GM12872 (cell line): ENCODE measurements at regions not wholly inside any gene's neighbourhood (a gene's known extent, or its start where the extent isn't known, plus 50 kb on each side); places are given as distances from the start of the nearest gene placed in this dataset.

Source experiments
- TF ChIP-seq, protein P1 (sequence below): IDR thresholded peaks from 3 replicates; pipeline ENCODE4 v1.5.1; 2011; ENCODE audit warnings: low read depth, mild to moderate bottlenecking, low read length, moderate library complexity; ENCODE audit not compliant: insufficient read depth

DNA sequence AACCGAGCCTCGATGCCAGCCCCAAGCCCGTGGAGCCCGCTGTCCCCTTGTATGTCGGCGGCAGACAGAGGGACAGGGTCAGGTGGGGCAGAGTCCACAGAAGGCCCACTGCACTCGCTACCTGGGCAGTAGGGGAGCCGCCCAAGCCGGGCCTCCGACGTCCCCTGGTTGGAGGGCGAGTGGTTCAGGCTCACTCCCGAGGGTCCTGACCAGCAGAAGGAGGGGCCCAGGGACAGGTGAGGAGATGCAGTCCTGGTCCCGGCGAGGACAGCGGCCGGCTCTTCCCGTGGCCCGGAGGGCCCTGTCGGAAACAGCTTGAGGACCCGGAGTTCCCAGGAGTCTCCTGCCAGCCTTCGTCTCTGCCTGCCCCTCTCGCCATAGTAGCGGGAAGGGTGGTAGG, 216.7 kb upstream of the SFSWAP start:
- TF ChIP-seq, protein P1, sequence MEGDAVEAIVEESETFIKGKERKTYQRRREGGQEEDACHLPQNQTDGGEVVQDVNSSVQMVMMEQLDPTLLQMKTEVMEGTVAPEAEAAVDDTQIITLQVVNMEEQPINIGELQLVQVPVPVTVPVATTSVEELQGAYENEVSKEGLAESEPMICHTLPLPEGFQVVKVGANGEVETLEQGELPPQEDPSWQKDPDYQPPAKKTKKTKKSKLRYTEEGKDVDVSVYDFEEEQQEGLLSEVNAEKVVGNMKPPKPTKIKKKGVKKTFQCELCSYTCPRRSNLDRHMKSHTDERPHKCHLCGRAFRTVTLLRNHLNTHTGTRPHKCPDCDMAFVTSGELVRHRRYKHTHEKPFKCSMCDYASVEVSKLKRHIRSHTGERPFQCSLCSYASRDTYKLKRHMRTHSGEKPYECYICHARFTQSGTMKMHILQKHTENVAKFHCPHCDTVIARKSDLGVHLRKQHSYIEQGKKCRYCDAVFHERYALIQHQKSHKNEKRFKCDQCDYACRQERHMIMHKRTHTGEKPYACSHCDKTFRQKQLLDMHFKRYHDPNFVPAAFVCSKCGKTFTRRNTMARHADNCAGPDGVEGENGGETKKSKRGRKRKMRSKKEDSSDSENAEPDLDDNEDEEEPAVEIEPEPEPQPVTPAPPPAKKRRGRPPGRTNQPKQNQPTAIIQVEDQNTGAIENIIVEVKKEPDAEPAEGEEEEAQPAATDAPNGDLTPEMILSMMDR, result no peak

DNA sequence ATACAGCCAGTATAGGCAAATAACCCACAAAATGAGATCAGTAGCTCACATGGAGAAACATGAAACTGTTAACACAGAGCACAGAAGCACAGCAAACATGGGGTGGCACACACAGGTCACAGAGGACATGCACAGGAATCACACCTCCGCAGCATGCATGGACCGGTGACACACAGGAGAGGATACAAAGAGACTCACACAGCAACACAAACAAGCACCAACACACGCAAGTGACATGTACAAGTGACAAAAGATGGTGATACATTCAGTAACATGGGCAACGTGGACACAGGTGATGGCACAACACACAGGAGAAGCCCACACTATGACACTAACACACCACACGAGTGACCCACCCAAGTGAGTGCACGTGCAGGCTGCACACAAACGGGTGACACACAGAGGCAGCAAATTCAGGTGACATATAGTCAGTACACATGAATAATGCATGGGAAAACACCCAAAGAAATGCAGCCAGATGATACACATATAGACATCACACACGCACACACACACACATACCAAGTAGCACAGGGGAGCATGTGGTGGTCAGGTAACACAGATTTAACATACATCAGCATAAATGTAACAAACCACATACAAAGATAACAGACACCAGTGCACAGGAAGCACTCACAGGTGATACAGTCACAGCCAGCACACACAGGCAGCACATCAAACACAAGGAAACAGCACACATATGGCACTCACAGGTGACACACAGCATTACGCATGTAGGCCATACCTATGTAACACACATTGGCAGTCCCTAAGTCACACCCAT, 216.0 kb upstream of the SFSWAP start:
- TF ChIP-seq, protein P1, result no peak

DNA sequence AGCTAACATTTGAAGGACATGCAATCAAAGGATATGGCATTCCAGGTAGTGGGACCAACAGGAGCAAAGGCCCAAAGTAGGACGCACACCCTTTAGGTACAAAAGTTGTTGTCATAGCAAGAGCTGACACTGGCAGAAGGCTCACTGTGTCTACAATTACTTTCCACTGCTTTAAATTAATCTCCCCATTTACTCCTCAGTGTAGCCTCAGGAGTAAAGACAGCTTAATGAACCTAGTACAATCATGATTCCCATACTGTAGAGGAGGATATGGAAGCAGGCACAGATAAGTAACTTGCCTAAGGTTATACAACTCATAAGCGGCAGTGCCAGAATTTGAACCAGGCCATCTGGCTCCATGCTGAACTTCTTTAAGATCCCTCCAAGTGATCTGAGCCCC, 212.9 kb upstream of the SFSWAP start:
- TF ChIP-seq, protein P1, result no peak

DNA sequence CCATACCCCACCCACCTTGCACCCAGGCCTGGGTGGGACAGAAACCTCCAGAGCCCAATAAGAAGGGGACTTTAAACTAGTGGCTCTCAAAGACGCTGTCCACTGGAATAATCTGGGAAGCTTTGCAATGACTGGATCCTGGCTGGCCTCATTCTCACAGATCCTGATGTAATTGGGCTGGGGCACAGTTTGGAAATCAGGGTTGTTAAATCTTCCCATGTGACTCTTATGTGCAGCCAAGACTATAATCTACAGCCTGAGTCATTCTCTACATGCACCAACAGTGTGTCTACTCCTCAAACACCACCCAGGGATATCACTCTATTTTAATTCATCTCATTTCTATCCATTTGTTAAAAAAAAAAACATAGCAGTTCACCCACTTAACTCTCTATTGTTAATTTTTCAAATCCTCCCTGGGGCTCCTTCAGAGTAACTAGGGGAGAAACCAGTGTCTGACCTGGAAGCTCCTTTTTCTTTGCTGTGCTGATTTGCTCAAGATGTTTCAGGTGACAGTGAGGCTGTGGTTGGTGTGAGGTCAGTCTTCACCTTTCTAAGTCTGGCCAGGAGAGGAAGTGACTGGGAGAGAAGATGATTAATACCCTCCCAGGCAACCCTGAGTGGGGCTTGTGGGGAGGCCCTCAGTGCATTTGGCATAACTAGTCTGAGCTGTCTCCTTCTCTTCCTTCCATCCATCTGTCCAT, 211.6 kb upstream of the SFSWAP start:
- TF ChIP-seq, protein P1, result no peak

DNA sequence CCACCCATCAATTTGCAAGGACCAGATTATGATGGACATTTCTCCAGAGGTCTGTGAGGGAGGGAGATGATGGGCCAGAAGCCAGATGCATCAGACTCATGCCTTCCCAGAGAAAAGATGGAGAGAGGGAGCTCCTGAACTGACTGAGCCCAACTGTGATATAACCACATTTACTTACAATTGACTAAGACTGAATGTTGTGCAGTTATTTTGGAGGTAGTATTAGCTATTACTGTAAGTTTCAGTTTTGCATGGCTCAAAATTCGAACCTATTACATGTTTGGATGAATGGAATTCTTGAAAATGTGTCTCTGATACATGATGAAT, 211.1 kb upstream of the SFSWAP start:
- TF ChIP-seq, protein P1, result no peak

DNA sequence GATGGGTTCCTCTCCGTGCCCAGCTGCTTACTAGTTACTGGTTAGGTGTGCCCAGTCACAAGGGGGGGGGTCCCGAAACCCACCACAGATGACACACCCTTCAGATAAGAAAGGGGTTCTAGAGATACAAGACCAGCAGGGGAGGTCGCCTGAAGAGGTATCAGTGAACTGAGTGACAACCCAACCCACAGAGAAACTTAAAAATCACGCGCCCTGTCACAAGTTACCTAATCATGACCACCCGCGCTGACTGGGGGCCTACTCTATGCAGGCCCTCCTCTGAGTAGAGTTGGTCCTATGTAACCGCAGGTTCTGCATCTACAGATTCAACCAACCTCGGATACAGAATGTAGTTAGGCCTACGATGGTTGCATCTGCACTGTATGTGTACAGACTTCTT, 210.3 kb upstream of the SFSWAP start:
- TF ChIP-seq, protein P1, result no peak

DNA sequence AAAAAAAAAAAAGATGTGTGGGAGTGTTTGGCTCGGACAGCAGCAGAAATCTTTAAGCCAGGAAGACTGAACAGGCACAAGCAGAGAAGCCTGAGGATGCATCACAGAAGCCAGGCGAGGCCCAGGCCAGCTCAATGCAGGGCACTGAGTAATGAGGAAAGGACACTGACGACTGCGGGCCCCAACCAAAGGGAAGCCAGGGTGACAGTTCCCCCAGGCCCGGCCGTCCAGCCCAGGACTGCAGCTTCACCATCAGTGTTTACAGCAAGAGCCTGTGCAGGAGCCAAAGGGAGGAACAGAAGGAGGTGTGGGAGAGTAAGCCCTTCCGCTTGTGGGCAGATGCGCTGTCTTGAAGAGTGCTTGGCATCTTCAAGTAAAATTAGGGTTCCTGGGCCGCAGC, 205.3 kb upstream of the SFSWAP start:
- TF ChIP-seq, protein P1, result no peak
